ENCODE measurements at regions not wholly inside any gene's neighbourhood (a gene's known extent, or its start where the extent isn't known, plus 50 kb on each side); places are given as distances from the start of the nearest gene placed in this dataset.

- no peak for DNase-seq (ENCODE audit: low read depth)
- H3K4me3 ChIP-seq (replicated peaks; ENCODE audit: low read depth, low read length): no peak overlapping the region
- TF ChIP-seq CTCF (IDR thresholded peaks at IDR 0.05; ENCODE audit: low read length, missing control alignments): no peak
These were observed 213.7 kb upstream of the SNX2 start for GRCh38 chr5:122561209-122561608.

- H3K4me3 ChIP-seq (replicated peaks; ENCODE audit: low read depth, low read length): no peak overlapping the region
- no peak for DNase-seq (ENCODE audit: low read depth)
- TF ChIP-seq CTCF (IDR thresholded peaks at IDR 0.05; ENCODE audit: low read length, missing control alignments): no peak
These were observed 209.5 kb upstream of the SNX2 start for GRCh38 chr5:122565331-122565730.

- DNase-seq (ENCODE audit: low read depth): peak; percentile 3
These were observed 198.4 kb upstream of the SNX2 start for GRCh38 chr5:122576256-122577016.

GRCh38 chr5:122581629-122582028, 193.3 kb upstream of the SNX2 start:
- TF ChIP-seq CTCF (IDR thresholded peaks at IDR 0.05; ENCODE audit: low read length, missing control alignments): no peak
- peak; percentile 4 for DNase-seq (ENCODE audit: low read depth)
- H3K4me3 ChIP-seq (replicated peaks; ENCODE audit: low read depth, low read length): no peak overlapping the region

More at GRCh38 chr5:122576256-122577016, 198.4 kb upstream of the SNX2 start:
- H3K4me3 ChIP-seq (replicated peaks; ENCODE audit: low read depth, low read length): no peak overlapping the region
- no peak for TF ChIP-seq CTCF (IDR thresholded peaks at IDR 0.05; ENCODE audit: low read length, missing control alignments)

GRCh38 chr5:122584411-122585300, 190.2 kb upstream of the SNX2 start:
- no peak overlapping the region for H3K4me3 ChIP-seq (replicated peaks; ENCODE audit: low read depth, low read length)
- TF ChIP-seq CTCF (IDR thresholded peaks at IDR 0.05; ENCODE audit: low read length, missing control alignments): no peak
- DNase-seq (ENCODE audit: low read depth): no peak

- no peak for TF ChIP-seq CTCF (IDR thresholded peaks at IDR 0.05; ENCODE audit: low read length, missing control alignments)
- no peak for DNase-seq (ENCODE audit: low read depth)
These were observed 189.5 kb upstream of the SNX2 start for GRCh38 chr5:122585371-122585770.

More at GRCh38 chr5:122585371-122585770, 189.5 kb upstream of the SNX2 start:
- H3K4me3 ChIP-seq (replicated peaks; ENCODE audit: low read depth, low read length): no peak overlapping the region

Data from fibroblast of pulmonary artery (primary cell).